ENCODE measurements at regions not wholly inside any gene's neighbourhood (a gene's known extent, or its start where the extent isn't known, plus 50 kb on each side); places are given as distances from the start of the nearest gene placed in this dataset.

DNA sequence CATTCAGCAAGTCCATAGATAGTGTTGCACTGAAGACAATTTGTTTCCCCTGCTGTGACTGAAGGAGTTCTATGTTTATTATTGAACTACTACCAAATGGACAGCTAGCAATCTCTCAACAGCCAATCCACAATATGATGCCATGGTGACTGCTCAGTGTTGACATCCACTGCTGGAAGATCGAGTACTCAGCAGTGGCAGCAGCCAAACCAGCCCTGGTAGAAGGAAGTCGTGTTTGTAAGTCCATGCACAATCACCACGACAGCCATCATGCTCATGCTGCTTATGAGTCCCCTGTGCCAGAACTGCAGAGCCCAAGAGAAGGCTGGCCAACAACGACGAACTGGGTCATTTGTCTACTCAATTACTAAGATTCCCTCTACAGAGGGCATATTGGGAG is 66.4 kb downstream of the OSR1 start:
- H3K36me3 Mint-ChIP-seq (ENCODE audit: low read depth) = no peaks in the 10 kb centered on the region; the same call in 1 of the 2 replicates
- H3K27me3 Mint-ChIP-seq (ENCODE audit: insufficient read depth) = no peaks in the 10 kb centered on the region
- no peak overlapping the region for H3K27ac Mint-ChIP-seq
- DNase-seq = no peak
- no peaks in the 10 kb centered on the region for H3K9me3 Mint-ChIP-seq
- TF ChIP-seq, protein P1, sequence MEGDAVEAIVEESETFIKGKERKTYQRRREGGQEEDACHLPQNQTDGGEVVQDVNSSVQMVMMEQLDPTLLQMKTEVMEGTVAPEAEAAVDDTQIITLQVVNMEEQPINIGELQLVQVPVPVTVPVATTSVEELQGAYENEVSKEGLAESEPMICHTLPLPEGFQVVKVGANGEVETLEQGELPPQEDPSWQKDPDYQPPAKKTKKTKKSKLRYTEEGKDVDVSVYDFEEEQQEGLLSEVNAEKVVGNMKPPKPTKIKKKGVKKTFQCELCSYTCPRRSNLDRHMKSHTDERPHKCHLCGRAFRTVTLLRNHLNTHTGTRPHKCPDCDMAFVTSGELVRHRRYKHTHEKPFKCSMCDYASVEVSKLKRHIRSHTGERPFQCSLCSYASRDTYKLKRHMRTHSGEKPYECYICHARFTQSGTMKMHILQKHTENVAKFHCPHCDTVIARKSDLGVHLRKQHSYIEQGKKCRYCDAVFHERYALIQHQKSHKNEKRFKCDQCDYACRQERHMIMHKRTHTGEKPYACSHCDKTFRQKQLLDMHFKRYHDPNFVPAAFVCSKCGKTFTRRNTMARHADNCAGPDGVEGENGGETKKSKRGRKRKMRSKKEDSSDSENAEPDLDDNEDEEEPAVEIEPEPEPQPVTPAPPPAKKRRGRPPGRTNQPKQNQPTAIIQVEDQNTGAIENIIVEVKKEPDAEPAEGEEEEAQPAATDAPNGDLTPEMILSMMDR (IDR thresholded peaks at IDR 0.05) = no peak
- peaks cover 4% of the 10 kb centered on the region; the same call in 1 of the 2 replicates for H3K4me1 Mint-ChIP-seq (ENCODE audit: low read depth)
- no peak overlapping the region; the same call in 1 of the 2 replicates for H3K4me3 Mint-ChIP-seq

DNA sequence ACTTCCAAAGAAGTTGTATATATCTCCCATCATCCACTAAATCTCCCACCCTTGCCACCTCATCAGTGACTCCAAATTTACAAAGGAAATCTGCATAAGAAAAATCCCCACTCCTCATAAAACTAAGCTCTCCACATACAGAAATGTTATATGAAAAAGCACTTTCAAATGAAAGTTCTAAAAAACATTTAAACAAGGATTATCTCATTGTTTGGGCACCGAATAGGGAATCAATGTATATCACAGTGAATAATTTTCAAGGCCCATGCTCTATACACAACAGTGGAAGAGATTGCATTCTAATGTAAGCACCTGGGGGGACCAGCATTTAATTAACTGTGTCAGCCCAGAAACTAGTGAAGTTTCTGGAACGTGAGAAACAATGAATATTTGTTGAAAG is 70.1 kb downstream of the OSR1 start:
- Mint-ChIP-seq H3K36me3 (ENCODE audit: low read depth) (no peaks in the 10 kb centered on the region), H3K27me3 (ENCODE audit: insufficient read depth) (peaks cover 2% of the 10 kb centered on the region; the same call in 1 of the 2 replicates), H3K9me3 (no peaks in the 10 kb centered on the region), H3K27ac (no peak overlapping the region), H3K4me1 (ENCODE audit: low read depth) (peaks cover 4% of the 10 kb centered on the region; the same call in 1 of the 2 replicates), H3K4me3 (no peak overlapping the region)
- DNase-seq = no peak
- TF ChIP-seq, protein P1 (IDR thresholded peaks at IDR 0.05) = no peak

DNA sequence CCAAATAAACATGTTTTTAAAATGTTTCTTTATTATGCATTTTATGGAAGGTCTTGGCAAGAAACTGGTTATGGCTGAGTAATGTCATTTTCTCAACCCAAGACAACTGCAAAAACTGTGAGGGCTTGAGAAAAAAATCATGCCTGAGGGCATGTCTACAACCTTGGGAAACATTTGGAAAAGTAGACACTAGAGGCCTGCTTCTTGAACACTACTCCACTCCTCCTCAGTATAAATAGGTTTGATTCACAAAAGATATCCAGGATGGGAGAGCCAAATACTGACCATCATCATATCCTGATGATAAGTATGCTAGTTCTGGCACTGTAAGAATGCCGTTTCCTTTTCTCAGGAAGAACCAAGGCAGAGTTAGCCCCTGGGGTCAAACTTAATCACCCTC is 71.1 kb downstream of the OSR1 start:
- Mint-ChIP-seq H3K9me3 (no peaks in the 10 kb centered on the region), H3K4me3 (no peak overlapping the region), H3K27ac (no peak overlapping the region), H3K27me3 (ENCODE audit: insufficient read depth) (peaks cover 2% of the 10 kb centered on the region; the same call in 1 of the 2 replicates), H3K36me3 (ENCODE audit: low read depth) (no peaks in the 10 kb centered on the region), H3K4me1 (ENCODE audit: low read depth) (peaks cover 4% of the 10 kb centered on the region; the same call in 1 of the 2 replicates)
- DNase-seq = no peak
- TF ChIP-seq, protein P1 (IDR thresholded peaks at IDR 0.05) = no peak

DNA sequence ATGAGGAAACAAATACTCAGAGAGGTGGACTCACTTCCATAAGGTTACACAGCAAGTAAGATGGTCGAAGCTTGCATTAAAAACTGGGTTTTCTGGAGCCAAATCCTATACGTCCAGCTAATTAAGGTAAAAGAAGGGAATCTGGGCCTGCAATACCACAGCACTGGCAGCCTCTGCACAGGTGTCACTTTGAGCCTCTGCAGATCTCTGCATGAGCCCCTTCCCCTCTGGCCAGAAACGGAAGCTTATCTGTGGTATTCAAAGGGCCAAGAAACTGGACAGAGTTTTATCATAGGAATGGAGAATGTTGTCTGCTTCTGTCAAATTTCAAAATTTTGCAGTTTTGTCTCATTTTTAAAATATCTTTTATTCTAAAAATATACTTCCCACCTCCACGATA is 76.1 kb downstream of the OSR1 start:
- no peak for DNase-seq
- H3K27ac Mint-ChIP-seq = no peak overlapping the region
- no peak overlapping the region for H3K4me3 Mint-ChIP-seq
- peaks cover 2% of the 10 kb centered on the region; the same call in 1 of the 2 replicates for H3K27me3 Mint-ChIP-seq (ENCODE audit: insufficient read depth)
- TF ChIP-seq, protein P1 (IDR thresholded peaks at IDR 0.05) = no peak
- H3K9me3 Mint-ChIP-seq = no peaks in the 10 kb centered on the region
- no peaks in the 10 kb centered on the region for H3K36me3 Mint-ChIP-seq (ENCODE audit: low read depth)
- H3K4me1 Mint-ChIP-seq (ENCODE audit: low read depth) = peaks cover 3% of the 10 kb centered on the region; the same call in 1 of the 2 replicates

DNA sequence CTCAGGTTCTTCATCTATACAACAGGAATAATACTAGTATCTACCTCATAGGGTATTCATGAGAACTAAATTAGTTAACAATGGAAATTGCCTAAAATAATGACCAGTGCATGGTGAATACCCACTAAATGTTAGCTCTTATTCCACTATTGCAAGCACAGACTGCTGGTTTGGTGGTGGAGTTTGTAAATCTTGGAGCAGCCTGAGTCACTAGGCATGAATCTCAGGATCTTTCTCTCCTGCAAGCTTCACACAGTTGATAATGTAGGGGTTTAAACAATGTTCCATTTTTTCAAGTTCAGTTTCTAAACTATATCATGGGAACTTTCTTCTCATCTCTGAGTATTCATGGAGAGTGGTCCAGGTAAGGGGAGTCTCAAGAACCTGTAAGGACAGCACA is 84.0 kb downstream of the OSR1 start:
- Mint-ChIP-seq H3K4me1 (ENCODE audit: low read depth) (no peaks in the 10 kb centered on the region), H3K36me3 (ENCODE audit: low read depth) (no peaks in the 10 kb centered on the region), H3K27me3 (ENCODE audit: insufficient read depth) (peaks cover 4% of the 10 kb centered on the region), H3K4me3 (no peak overlapping the region), H3K27ac (no peak overlapping the region), H3K9me3 (no peaks in the 10 kb centered on the region)
- DNase-seq = no peak
- TF ChIP-seq, protein P1 (IDR thresholded peaks at IDR 0.05) = no peak

All from HFFc6 (cell line).